ENCODE measurements at regions not wholly inside any gene's neighbourhood (a gene's known extent, or its start where the extent isn't known, plus 50 kb on each side); places are given as distances from the start of the nearest gene placed in this dataset.

DNA sequence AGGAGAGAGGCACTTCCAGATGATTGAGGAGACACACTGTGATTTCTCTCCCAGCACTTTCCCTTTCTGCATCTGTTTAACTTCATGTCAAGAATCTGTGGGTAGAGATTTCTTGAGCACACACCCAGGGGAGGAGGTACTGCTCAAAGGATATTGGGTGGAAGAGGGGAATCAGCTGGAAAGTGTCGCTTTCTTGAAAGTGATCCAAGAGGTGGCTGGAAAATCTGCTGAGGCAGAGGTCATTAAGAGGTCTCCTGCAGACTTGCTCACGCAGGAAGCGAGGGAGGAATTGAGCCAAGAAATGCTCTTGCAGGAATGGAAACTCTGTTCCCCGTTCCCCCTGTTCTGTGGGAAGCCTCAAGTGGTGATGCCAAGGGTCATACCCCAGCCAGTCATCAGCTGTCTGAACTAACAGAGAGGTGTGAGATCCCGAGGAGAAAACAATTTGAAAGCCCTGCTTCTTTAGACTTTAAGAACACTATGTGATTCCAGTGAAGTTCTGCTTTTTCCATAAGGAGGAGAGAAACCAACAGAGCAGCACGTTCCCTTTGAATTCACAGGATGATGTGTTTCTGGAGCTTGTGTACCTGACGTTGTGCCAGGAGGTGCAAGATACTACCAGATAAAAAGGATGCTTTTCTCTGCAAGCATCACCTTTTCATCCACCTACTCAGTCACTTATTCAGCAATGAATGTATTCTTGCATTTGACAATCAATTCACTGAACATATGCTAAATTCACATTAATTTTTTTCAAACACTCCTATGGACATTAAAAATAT, 163.4 kb upstream of the GPR12 start:
- H3K36me3 ChIP-seq (ENCODE audit: control insufficient read depth, insufficient read depth, low read length), result no peaks in the 10 kb centered on the region
- Mint-ChIP-seq H3K27me3 (ENCODE audit: low read depth in 2 of 2) (peaks cover 25 to 44% of the 10 kb centered on the region in 2 donors), H3K4me1 (no peaks in the 10 kb centered on the region), H3K36me3 (no peaks in the 10 kb centered on the region), H3K9me3 (no peaks in the 10 kb centered on the region), H3K4me3 (no peak overlapping the region), H3K27ac (no peak overlapping the region)
- ATAC-seq (no peak), DNase-seq (no peak)
- intact Hi-C loops (cut with micrococcal nuclease), result no loop called here
- H3K27ac ChIP-seq (ENCODE audit: low read length), result no peak overlapping the region
- no peak overlapping the region for H3K4me3 ChIP-seq (ENCODE audit: low read length)
- no peak for TF ChIP-seq CTCF (IDR thresholded peaks at IDR 0.05)
- no peaks in the 10 kb centered on the region for H3K9me3 ChIP-seq (ENCODE audit: control insufficient read depth, insufficient read depth, low read length)
- 25% methylated on average over 7 of the region's 7 CpGs for WGBS (ENCODE audit: insufficient coverage)
- H3K4me1 ChIP-seq (ENCODE audit: control insufficient read depth, insufficient read depth, low read length), result no peaks in the 10 kb centered on the region
- H3K27me3 ChIP-seq (ENCODE audit: control insufficient read depth, insufficient read depth, low read length), result no peaks in the 10 kb centered on the region

- no peak overlapping the region for H3K27ac Mint-ChIP-seq
- H3K27me3 Mint-ChIP-seq (ENCODE audit: low read depth in 2 of 2), result peaks cover 22 to 31% of the 10 kb centered on the region in 2 donors
- H3K4me1 Mint-ChIP-seq, result no peaks in the 10 kb centered on the region
- no peak for TF ChIP-seq CTCF (IDR thresholded peaks at IDR 0.05)
- Histone ChIP-seq H3K27me3 (ENCODE audit: control insufficient read depth, insufficient read depth, low read length) (no peaks in the 10 kb centered on the region), H3K36me3 (ENCODE audit: control insufficient read depth, insufficient read depth, low read length) (no peaks in the 10 kb centered on the region), H3K27ac (ENCODE audit: low read length) (no peak overlapping the region), H3K4me1 (ENCODE audit: control insufficient read depth, insufficient read depth, low read length) (no peaks in the 10 kb centered on the region), H3K9me3 (ENCODE audit: control insufficient read depth, insufficient read depth, low read length) (no peaks in the 10 kb centered on the region), H3K4me3 (ENCODE audit: low read length) (no peak overlapping the region)
- intact Hi-C loops (cut with micrococcal nuclease), result no loop called here
- ATAC-seq, result no peak
- H3K36me3 Mint-ChIP-seq, result no peaks in the 10 kb centered on the region
- no peaks in the 10 kb centered on the region for H3K9me3 Mint-ChIP-seq
- no peak overlapping the region for H3K4me3 Mint-ChIP-seq
- WGBS (ENCODE audit: insufficient coverage), result 61% methylated on average over 5 of the region's 7 CpGs
- no peak for DNase-seq
These were observed 161.3 kb upstream of the GPR12 start for GRCh38 chr13:26921918-26922317.

GRCh38 chr13:26920614-26921355, 160.2 kb upstream of the GPR12 start:
- no peak for DNase-seq
- H3K27ac Mint-ChIP-seq, result no peak overlapping the region
- H3K9me3 Mint-ChIP-seq, result no peaks in the 10 kb centered on the region
- no peak overlapping the region for H3K4me3 Mint-ChIP-seq
- no peak for TF ChIP-seq CTCF (IDR thresholded peaks at IDR 0.05)
- Histone ChIP-seq H3K9me3 (ENCODE audit: control insufficient read depth, insufficient read depth, low read length) (no peaks in the 10 kb centered on the region), H3K4me3 (ENCODE audit: low read length) (no peak overlapping the region), H3K27ac (ENCODE audit: low read length) (no peak overlapping the region), H3K36me3 (ENCODE audit: control insufficient read depth, insufficient read depth, low read length) (no peaks in the 10 kb centered on the region), H3K4me1 (ENCODE audit: control insufficient read depth, insufficient read depth, low read length) (peaks cover under 1% of the 10 kb centered on the region), H3K27me3 (ENCODE audit: control insufficient read depth, insufficient read depth, low read length) (no peaks in the 10 kb centered on the region)
- intact Hi-C loops (cut with micrococcal nuclease), result no loop called here
- WGBS (ENCODE audit: insufficient coverage), result 88% methylated on average over 14 of the region's 14 CpGs
- H3K36me3 Mint-ChIP-seq, result no peaks in the 10 kb centered on the region
- H3K27me3 Mint-ChIP-seq (ENCODE audit: low read depth in 2 of 2), result peaks cover 17 to 20% of the 10 kb centered on the region in 2 donors
- no peaks in the 10 kb centered on the region for H3K4me1 Mint-ChIP-seq
- ATAC-seq, result no peak

Data from natural killer cell (primary cell).